ENCODE measurements at regions not wholly inside any gene's neighbourhood (a gene's known extent, or its start where the extent isn't known, plus 50 kb on each side); places are given as distances from the start of the nearest gene placed in this dataset.
A peak's percentile ranks its signal among the peaks of the same experiment; 100 is the strongest.
"Not testable (repeated sequence)": the region's sequence is repeated elsewhere in the genome, so short reads cannot be mapped to it uniquely, and the experiment has no call there.

DNA sequence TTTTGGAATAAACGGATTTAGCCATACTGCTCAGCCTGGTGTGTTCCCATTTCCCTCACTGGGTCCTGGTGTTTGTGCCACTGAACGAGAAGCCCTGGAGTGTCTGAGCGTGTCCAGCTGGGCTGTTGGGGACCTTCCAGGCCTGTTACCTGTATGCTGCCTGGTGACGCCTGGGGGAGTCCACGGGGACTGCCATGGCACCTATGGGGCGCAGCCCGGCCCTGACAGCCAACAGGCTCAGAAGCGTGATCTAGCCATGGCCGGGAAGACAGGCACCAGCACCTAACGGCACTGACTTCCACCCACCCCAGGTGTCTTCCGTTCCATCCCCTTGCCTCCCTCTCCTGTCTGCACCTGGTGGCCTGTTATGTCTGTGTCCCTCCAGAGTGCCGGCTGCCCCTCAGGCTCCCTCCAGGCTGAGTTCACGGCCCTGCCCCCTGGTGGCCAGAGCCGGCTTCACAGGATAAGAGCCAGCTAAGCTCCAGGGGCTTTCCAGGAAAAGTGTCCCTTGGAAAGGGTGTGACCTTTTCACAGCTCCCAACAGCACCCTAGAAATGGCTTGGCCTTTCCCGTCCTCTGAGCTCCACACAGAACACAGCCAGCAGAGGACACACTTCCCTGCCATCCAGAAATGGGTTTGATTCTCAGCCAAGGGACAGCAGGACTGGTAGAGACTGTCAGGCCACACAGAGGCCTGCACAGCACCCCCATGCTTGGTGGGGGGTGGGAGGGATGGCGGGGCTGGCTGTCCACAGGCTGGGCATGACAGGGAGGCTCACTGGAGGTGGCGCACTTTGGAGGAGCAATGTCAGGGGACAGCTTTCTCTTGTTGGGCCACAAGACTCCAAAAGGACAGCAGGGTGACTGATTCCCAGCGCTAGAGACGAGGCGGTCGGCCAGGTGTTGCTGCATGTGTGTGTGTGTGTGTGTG is 64.0 kb upstream of the LYSMD4 start:
- ATAC-seq (ENCODE audit: insufficient read depth, low read depth) = peak; percentile 47; the same call in 1 of the 3 replicates
- H3K4me1 ChIP-seq (ENCODE audit: insufficient read depth, low read length); H4K20me1 ChIP-seq (ENCODE audit: insufficient read depth, low read length); H2AFZ ChIP-seq (ENCODE audit: low read depth, low read length); H3K36me3 ChIP-seq (ENCODE audit: insufficient read depth, low read length); H3K27ac ChIP-seq (ENCODE audit: low read length); H3K9me3 ChIP-seq (ENCODE audit: insufficient read depth, low read length, severe bottlenecking); H3K4me2 ChIP-seq (ENCODE audit: insufficient read depth, low read length); H3K9ac ChIP-seq (ENCODE audit: low read depth, low read length); DNase-seq; H3K79me2 ChIP-seq (ENCODE audit: insufficient read depth, low read length); H3K4me3 ChIP-seq (ENCODE audit: low read depth in 1 of 2, low read length in 2 of 2); H3K27me3 ChIP-seq (ENCODE audit: insufficient read depth, low read length, poor library complexity): not testable (repeated sequence)

DNA sequence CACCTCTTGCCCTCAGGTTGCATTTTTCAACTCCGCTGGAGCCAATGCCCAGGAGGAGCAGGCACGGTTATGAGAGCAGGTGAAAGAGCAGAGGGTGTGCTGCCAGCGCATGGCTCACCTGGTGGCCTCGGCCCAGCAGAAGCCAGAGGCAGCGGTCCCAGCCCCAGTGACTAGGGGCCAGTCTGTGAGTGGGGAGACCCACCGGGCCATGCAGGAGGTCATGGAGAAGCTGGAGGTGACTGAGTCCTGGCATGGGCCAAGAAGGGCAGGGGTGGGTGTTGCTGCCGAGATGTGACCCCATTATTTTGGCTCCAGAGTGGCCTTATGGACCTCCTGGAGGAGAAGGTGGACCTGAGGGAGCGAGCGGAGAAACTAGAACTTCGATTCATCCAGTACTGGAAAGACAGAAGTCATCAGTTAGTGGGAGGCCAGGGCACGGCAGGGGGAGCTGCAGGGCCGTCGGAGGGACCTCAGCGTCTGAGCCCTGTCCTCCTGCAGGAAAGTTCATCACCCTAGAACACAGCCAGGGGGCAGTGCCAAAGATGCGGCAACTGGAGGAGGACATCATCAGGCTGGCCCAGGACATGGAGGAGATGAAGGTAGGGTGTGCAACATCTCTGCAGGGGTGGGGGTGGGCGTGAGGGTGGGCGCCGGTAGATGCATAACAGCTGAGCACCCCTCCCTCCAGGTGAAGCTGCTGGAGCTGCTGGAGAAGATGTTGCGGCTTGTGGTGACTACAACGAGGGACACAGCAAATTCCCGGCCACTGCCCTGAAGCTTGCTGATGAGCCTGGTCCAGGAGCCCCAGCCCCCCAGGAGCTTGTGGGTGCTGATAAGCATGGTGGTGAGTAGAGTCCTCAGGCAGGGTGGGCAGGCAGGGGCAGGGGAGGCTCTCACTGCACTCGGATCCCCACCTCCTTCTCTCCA is 58.9 kb upstream of the LYSMD4 start:
- H3K4me2 ChIP-seq (ENCODE audit: insufficient read depth, low read length); H3K79me2 ChIP-seq (ENCODE audit: insufficient read depth, low read length); H3K36me3 ChIP-seq (ENCODE audit: insufficient read depth, low read length); H3K9ac ChIP-seq (ENCODE audit: low read depth, low read length); H3K4me3 ChIP-seq (ENCODE audit: low read depth in 1 of 2, low read length in 2 of 2); H2AFZ ChIP-seq (ENCODE audit: low read depth, low read length); ATAC-seq (ENCODE audit: insufficient read depth, low read depth); H3K4me1 ChIP-seq (ENCODE audit: insufficient read depth, low read length); H3K27ac ChIP-seq (ENCODE audit: low read length); H3K27me3 ChIP-seq (ENCODE audit: insufficient read depth, low read length, poor library complexity); DNase-seq; H4K20me1 ChIP-seq (ENCODE audit: insufficient read depth, low read length); H3K9me3 ChIP-seq (ENCODE audit: insufficient read depth, low read length, severe bottlenecking): not testable (repeated sequence)

DNA sequence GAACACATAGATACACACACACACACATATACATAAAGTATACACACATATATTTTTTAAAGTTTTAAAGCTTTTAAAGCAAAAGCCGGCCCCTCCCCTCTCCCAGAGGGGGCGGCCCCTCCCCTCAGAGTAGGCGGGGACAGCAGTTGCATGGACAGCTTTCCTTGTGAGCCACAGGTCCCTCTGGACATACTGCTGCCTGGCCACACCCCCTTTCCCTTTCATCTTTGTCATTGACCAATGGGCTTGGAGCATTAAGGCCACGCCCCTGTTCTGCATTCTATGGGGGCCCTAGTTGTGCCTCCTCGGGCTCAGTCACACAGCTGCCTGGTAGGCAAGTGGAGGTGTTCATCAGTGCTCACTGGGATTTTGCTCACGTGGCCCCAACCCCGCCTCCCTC is 57.5 kb upstream of the LYSMD4 start:
- not testable (repeated sequence) for H4K20me1 ChIP-seq (ENCODE audit: insufficient read depth, low read length); H3K9me3 ChIP-seq (ENCODE audit: insufficient read depth, low read length, severe bottlenecking); H3K27me3 ChIP-seq (ENCODE audit: insufficient read depth, low read length, poor library complexity); H2AFZ ChIP-seq (ENCODE audit: low read depth, low read length); ATAC-seq (ENCODE audit: insufficient read depth, low read depth); H3K27ac ChIP-seq (ENCODE audit: low read length); H3K36me3 ChIP-seq (ENCODE audit: insufficient read depth, low read length); H3K79me2 ChIP-seq (ENCODE audit: insufficient read depth, low read length); H3K4me1 ChIP-seq (ENCODE audit: insufficient read depth, low read length); H3K4me2 ChIP-seq (ENCODE audit: insufficient read depth, low read length); DNase-seq; H3K4me3 ChIP-seq (ENCODE audit: low read depth in 1 of 2, low read length in 2 of 2); H3K9ac ChIP-seq (ENCODE audit: low read depth, low read length)

DNA sequence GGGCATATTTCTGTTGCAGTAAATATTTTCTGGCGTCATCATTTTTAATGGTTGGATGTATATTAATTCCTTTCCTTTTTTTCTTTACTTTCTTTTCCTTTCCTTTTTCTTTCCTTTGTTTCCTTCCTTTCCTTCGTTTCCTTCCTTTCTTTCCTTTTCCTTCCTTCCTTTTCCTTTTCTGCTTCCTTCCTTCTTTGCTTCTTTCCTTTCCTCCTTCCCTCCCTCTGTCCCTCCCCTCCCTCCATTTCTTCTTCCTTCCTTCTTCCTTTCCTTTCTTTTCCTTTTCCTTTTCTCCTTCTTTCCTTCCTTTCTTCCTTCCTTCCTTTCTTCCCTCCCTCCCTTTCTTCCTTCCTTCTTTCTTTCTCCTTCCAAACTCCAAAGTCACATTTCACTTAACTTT is 54.9 kb upstream of the LYSMD4 start:
- Histone ChIP-seq H3K4me1 (ENCODE audit: insufficient read depth, low read length) (no peaks in the 10 kb centered on the region), H2AFZ (ENCODE audit: low read depth, low read length) (no peak overlapping the region), H3K79me2 (ENCODE audit: insufficient read depth, low read length) (no peaks in the 10 kb centered on the region), H3K9ac (ENCODE audit: low read depth, low read length) (no peak overlapping the region), H3K4me3 (ENCODE audit: low read depth in 1 of 2, low read length in 2 of 2) (no peak overlapping the region), H3K4me2 (ENCODE audit: insufficient read depth, low read length) (no peak overlapping the region), H3K9me3 (ENCODE audit: insufficient read depth, low read length, severe bottlenecking) (no peaks in the 10 kb centered on the region), H3K27me3 (ENCODE audit: insufficient read depth, low read length, poor library complexity) (no peaks in the 10 kb centered on the region), H4K20me1 (ENCODE audit: insufficient read depth, low read length) (no peaks in the 10 kb centered on the region), H3K36me3 (ENCODE audit: insufficient read depth, low read length) (no peaks in the 10 kb centered on the region), H3K27ac (ENCODE audit: low read length) (no peak overlapping the region)
- TF ChIP-seq, protein P1, sequence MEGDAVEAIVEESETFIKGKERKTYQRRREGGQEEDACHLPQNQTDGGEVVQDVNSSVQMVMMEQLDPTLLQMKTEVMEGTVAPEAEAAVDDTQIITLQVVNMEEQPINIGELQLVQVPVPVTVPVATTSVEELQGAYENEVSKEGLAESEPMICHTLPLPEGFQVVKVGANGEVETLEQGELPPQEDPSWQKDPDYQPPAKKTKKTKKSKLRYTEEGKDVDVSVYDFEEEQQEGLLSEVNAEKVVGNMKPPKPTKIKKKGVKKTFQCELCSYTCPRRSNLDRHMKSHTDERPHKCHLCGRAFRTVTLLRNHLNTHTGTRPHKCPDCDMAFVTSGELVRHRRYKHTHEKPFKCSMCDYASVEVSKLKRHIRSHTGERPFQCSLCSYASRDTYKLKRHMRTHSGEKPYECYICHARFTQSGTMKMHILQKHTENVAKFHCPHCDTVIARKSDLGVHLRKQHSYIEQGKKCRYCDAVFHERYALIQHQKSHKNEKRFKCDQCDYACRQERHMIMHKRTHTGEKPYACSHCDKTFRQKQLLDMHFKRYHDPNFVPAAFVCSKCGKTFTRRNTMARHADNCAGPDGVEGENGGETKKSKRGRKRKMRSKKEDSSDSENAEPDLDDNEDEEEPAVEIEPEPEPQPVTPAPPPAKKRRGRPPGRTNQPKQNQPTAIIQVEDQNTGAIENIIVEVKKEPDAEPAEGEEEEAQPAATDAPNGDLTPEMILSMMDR (IDR thresholded peaks at IDR 0.05; ENCODE audit: borderline replicate concordance, extremely low read depth, low read length, poor library complexity, severe bottlenecking) = no peak
- TF ChIP-seq EZH2 (IDR thresholded peaks at IDR 0.05; ENCODE audit: borderline replicate concordance, low read depth, low read length, severe bottlenecking) = no peak
- ATAC-seq (ENCODE audit: insufficient read depth, low read depth) (no peak), DNase-seq (no peak)

DNA sequence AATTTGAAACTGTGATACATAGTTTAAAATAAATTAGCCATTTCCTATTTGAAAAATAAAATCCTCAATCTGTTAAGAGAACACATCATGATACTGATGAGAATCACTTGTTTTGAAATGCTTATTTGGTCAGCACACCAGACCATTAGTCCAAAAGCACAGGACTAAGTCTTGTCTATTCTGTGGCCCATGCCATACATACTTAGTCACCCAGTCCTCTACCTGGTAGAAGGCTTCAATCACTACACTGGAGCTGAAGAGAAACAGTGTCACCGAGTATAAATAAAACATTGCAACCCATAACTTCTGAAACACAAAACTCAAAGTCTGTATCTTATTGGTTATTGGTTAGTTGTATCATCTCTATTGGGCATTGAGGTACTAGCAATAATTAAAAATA is 51.6 kb upstream of the LYSMD4 start:
- H3K4me1 ChIP-seq (ENCODE audit: insufficient read depth, low read length); H3K9ac ChIP-seq (ENCODE audit: low read depth, low read length); DNase-seq; H3K27ac ChIP-seq (ENCODE audit: low read length); ATAC-seq (ENCODE audit: insufficient read depth, low read depth); H3K79me2 ChIP-seq (ENCODE audit: insufficient read depth, low read length); H3K4me2 ChIP-seq (ENCODE audit: insufficient read depth, low read length); H3K9me3 ChIP-seq (ENCODE audit: insufficient read depth, low read length, severe bottlenecking); H3K27me3 ChIP-seq (ENCODE audit: insufficient read depth, low read length, poor library complexity); H3K36me3 ChIP-seq (ENCODE audit: insufficient read depth, low read length); H4K20me1 ChIP-seq (ENCODE audit: insufficient read depth, low read length); H2AFZ ChIP-seq (ENCODE audit: low read depth, low read length); H3K4me3 ChIP-seq (ENCODE audit: low read depth in 1 of 2, low read length in 2 of 2): not testable (repeated sequence)

DNA sequence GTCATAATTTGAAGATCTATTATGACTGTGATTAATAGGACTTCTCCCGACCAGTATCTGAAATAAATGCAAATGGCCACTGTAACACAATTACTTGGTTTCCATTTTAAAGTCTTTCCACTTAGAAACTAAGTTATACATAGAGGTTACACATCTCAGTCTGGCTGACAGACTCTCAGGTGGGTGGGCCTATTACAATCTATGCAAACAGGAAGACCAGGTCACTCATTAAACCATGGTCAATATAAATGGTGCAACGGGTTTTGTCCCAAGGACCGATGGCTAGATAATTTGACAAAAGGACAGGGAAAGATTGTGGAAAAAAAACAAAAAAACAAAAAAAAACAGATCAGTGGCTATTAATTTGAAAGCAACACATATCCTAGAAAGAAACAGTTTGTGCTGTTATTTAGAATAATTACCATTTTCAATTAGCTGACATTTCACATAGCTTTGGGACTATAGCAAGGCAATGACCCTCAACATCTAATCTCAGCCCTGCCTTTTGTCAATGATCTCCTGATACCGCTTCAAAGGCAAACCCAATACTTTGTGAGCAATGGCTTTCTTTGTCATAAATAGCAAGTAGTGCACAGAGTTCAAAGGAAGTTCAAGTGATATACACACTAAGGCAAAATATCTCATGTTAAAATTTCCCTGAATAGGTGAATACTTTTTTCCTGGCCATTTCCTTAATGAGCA is 50.8 kb upstream of the LYSMD4 start:
- not testable (repeated sequence) for H3K4me1 ChIP-seq (ENCODE audit: insufficient read depth, low read length); H3K9me3 ChIP-seq (ENCODE audit: insufficient read depth, low read length, severe bottlenecking); H3K27me3 ChIP-seq (ENCODE audit: insufficient read depth, low read length, poor library complexity); H3K27ac ChIP-seq (ENCODE audit: low read length); H3K4me3 ChIP-seq (ENCODE audit: low read depth in 1 of 2, low read length in 2 of 2); DNase-seq; H2AFZ ChIP-seq (ENCODE audit: low read depth, low read length); H3K79me2 ChIP-seq (ENCODE audit: insufficient read depth, low read length); H3K4me2 ChIP-seq (ENCODE audit: insufficient read depth, low read length); H4K20me1 ChIP-seq (ENCODE audit: insufficient read depth, low read length); H3K36me3 ChIP-seq (ENCODE audit: insufficient read depth, low read length); ATAC-seq (ENCODE audit: insufficient read depth, low read depth); H3K9ac ChIP-seq (ENCODE audit: low read depth, low read length)
